GM18858 (cell line): ENCODE measurements at regions not wholly inside any gene's neighbourhood (a gene's known extent, or its start where the extent isn't known, plus 50 kb on each side); places are given as distances from the start of the nearest gene placed in this dataset.

Experiments
- ATAC-seq: cut with Tn5 transposase; IDR thresholded peaks from one replicate; pipeline ENCODE4 v1.9.1; 2021; ENCODE audit not compliant: unreplicated experiment

- ATAC-seq: no peak
Measured at GRCh38 chr18:47602273-47602897, 328.1 kb downstream of the SMAD2 start.

GRCh38 chr18:47601581-47602272 lies 328.7 kb downstream of the SMAD2 start:
- no peak for ATAC-seq

DNA sequence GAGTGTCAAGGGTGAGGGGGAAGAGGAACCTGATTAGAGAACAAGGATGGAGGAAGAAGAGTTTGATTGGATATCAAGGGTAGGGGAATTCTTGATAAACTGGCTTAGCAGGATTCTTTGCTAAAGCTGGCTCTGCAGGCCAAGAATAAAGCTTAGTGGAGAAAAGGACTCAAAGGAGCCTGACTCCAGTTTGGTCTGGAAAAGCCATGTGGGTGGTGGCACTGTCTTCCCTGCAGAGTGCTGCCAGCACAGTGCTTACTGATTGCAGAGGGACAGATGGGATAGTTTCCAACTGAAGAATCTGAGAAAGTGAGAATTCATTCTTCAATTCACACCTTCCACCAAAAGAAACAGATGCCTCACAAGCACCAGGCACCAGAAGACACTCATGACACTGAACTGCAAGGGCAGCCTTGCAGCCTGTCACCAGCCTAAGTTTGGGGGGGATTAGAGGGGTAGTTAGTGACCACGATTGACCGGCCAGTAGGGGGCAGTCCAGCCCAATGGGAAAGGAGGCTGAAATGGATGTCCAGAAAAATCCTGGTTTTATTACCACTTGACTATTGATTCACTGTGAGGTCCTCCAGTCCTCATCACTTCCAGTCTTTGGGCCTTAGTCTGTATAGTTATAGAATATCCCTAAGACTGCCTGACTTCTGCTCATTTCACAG lies 334.5 kb downstream of the SMAD2 start:
- ATAC-seq: no peak

GRCh38 chr18:47594621-47595086 lies 335.8 kb downstream of the SMAD2 start:
- no peak for ATAC-seq

DNA sequence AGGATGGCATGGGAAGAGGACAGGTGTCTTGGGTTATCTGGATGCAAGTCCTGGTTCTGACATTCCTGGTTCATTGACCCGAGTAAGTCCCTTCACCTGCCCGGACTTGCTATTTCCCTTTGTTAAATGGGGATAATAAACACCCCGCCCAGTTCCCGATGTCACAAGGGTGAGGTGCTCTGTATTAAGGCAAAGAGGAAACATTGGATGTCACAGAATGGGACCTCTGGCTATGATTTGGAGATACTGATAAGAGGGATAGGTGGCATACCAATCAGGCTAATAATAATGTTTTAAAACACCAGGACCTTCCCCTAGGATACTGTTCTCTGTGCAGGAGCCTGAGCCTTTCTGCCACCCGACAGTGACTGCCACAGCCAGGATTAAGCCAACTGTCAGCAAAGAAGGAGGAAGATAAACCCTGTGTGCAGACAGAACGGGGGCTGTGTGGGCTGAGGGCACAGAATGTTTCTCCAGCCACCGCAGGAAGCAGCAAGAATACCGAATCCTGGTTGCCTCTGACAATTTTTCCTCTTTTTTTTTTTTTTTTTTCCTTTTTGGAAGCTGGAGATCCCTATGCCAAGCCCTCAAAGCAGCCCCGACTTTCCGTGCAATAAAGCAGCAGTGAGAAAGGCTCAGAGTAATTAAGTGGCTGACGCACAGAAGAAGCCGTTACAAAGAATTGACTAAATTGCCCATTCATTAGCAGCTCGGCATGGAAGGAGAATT lies 336.6 kb downstream of the SMAD2 start:
- no peak for ATAC-seq

DNA sequence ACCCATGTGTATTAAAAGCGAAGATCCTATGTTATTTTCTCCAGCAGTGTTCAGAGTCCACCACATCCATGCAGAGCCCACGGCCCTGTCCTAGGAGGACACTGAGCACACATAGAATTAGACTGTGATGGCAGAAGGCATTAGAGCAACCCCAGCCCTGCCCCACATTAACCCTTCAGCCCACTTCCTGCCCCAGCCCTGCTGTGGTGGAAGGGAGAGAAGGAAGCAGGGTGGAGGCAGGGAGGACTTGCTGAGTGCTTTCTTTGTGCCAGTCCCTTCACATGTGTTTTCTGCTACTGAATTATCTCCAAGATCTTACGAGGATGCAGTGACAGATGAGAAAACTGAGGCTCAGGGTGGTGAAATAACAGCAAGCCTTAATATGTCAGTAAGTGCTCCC lies 339.0 kb downstream of the SMAD2 start:
- no peak for ATAC-seq

GRCh38 chr18:47587587-47587986 lies 336.1 kb upstream of the SKOR2 start:
- ATAC-seq: no peak

GRCh38 chr18:47586418-47587070 lies 335.1 kb upstream of the SKOR2 start:
- no peak for ATAC-seq

- no peak for ATAC-seq
Measured at GRCh38 chr18:47585914-47586313, 334.5 kb upstream of the SKOR2 start.

DNA sequence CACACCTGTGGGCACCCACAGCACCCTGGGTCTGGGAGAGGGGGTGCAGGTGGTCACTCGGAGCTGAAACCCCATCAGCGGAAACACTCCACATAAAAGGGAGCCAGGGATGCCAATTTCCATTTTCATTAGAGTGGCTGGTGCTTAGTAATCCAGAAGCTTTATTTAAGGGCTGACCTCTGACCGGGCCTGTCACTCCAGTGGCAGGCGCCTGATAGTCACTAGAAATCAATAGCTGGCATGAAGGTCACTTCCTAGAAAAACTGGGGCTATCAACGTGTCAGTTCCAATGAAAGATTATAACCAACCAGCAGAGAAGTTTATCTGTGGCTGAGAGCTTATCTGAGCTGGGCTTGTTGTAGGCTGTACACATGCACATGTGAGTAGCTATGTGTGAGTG lies 333.7 kb upstream of the SKOR2 start:
- no peak for ATAC-seq

GRCh38 chr18:47582093-47582492 lies 330.6 kb upstream of the SKOR2 start:
- ATAC-seq: no peak

- ATAC-seq: no peak
Measured at GRCh38 chr18:47577520-47577919, 326.1 kb upstream of the SKOR2 start.

DNA sequence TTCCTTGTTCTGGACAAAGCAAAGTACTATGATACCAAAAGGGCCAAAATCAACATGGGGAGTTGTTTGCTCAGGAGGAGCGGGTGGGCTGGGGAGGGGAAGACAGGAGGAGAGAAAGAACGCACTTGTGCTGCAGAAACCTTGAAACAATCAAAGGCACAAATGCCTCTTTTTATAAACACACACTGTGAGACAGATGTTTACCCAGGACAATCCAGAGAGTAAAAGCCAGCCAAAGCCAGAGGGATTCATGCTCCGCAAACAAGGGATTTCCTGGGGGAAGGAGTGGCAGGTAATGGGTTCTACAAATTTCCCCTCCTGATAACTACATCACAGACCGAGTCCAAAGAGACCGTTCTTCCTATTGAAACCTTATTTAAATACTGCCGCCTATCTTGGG lies 323.5 kb upstream of the SKOR2 start:
- ATAC-seq: no peak

- ATAC-seq: no peak
Measured at GRCh38 chr18:47571957-47572356, 320.5 kb upstream of the SKOR2 start.

DNA sequence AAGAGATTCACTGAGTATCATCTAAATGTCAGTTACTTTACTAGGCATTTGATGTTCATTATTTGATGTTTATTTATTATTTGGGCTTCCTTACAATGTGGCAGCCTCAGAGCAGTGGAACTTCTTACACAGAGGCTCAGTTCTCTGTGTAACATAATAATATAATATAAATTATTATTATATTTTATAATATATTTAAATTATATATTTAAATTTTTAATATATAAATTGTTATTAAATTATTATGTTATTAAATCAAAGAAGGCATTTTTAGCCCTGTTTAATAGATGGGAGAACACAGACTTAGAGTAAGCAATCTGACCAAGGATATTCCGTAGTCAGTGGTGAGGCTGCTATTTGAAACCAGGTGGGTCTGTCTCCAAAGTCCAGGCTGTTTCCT lies 315.3 kb upstream of the SKOR2 start:
- no peak for ATAC-seq

DNA sequence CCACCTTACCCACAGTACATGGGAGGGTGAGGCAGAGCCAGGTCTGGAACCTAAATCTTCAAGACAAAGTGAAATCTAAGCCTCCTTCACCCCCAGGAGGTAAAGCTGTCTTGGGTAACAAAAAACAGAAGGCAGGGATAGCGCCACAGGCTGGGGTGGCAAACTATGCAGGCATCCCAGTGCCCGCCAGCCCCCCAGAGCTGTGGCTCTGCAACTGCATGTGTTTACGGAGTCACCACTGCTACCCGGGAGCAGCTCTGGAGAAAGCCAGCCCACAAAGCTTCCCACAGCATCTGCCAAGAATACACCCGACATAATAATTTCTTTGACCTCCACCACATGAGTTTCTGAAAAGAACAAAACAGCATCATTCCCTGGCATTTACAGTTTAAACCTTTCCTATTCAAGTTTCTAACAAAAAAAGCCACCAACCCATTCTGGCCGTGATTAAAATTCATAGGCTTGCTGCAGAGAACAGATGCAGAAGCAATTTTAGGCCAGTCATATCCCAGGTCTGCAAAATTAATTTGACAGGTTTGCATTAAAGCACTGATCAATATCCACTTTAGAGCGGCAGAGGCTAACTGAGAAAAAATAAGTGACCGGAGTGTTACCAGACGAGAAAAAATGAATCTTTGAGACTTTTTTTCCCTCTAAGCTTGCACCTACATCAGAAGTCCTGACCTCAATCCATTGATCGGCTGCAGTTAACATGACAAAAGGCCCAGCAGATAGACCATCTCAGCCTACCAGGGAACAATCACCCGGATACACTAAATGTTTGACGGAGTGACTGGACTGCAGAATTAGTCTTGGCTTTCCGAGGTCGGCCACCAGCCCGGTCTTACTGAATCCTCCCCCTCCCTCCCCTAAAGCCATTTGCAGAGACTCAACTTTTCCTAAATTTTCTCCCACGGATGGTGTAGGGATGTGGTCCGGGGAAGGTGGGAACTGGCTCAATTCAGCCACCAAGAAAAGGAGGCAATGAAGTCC lies 309.6 kb upstream of the SKOR2 start:
- ATAC-seq: no peak

GRCh38 chr18:47558110-47558750 lies 306.8 kb upstream of the SKOR2 start:
- ATAC-seq: no peak

GRCh38 chr18:47557160-47557559 lies 305.7 kb upstream of the SKOR2 start:
- ATAC-seq: no peak

GRCh38 chr18:47552783-47553182 lies 301.3 kb upstream of the SKOR2 start:
- ATAC-seq: no peak
